HL-60 (cell line): ENCODE measurements at regions not wholly inside any gene's neighbourhood (a gene's known extent, or its start where the extent isn't known, plus 50 kb on each side); places are given as distances from the start of the nearest gene placed in this dataset.

Experiments used
- GABPA ChIP-seq: IDR thresholded peaks from 2 replicates; pipeline ENCODE4 v1.6.1; 2012; ENCODE audit warnings: low read depth
- POLR2AphosphoS5 ChIP-seq: IDR thresholded peaks from 2 replicates; pipeline ENCODE4 v1.6.1; 2012; ENCODE audit warnings: low read depth
- SPI1 ChIP-seq: IDR thresholded peaks from 2 replicates; pipeline ENCODE4 v1.6.1; 2012; ENCODE audit warnings: low read depth, mild to moderate bottlenecking, borderline replicate concordance
- TF ChIP-seq, protein P1 (sequence below): IDR thresholded peaks from one replicate; pipeline ENCODE4 v1.5.1; 2011; ENCODE audit warnings: low read length, control low read depth, inconsistent platforms; ENCODE audit not compliant: insufficient read depth
- TF ChIP-seq, protein P2 (sequence below): IDR thresholded peaks from 2 replicates; pipeline ENCODE4 v1.6.1; 2012; ENCODE audit warnings: low read depth; ENCODE audit not compliant: insufficient replicate concordance

DNA sequence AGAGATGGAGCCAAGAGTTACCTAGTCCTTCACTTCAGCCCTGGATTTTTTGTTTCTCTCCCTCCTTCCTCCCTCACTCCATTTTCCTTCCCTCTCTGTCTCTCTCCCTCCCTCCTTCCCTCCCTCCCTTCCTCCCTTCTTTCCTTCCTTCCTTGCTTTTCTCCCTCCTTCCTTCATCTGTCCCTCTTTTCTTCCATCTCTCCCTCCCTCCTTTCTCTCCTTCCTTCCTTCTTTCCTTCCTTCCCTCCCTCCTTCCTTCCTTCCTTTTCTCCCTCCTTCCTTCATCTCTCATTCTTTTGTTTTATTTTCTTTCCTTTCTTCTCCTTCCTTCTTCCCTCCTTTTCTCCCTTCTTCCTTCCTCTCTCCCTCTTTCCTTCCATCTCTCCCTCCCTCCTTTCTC is 283.5 kb downstream of the MAF start:
- TF ChIP-seq, protein P1, sequence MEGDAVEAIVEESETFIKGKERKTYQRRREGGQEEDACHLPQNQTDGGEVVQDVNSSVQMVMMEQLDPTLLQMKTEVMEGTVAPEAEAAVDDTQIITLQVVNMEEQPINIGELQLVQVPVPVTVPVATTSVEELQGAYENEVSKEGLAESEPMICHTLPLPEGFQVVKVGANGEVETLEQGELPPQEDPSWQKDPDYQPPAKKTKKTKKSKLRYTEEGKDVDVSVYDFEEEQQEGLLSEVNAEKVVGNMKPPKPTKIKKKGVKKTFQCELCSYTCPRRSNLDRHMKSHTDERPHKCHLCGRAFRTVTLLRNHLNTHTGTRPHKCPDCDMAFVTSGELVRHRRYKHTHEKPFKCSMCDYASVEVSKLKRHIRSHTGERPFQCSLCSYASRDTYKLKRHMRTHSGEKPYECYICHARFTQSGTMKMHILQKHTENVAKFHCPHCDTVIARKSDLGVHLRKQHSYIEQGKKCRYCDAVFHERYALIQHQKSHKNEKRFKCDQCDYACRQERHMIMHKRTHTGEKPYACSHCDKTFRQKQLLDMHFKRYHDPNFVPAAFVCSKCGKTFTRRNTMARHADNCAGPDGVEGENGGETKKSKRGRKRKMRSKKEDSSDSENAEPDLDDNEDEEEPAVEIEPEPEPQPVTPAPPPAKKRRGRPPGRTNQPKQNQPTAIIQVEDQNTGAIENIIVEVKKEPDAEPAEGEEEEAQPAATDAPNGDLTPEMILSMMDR = no peak
- TF ChIP-seq POLR2AphosphoS5 = no peak
- TF ChIP-seq GABPA = no peak
- TF ChIP-seq, protein P2, sequence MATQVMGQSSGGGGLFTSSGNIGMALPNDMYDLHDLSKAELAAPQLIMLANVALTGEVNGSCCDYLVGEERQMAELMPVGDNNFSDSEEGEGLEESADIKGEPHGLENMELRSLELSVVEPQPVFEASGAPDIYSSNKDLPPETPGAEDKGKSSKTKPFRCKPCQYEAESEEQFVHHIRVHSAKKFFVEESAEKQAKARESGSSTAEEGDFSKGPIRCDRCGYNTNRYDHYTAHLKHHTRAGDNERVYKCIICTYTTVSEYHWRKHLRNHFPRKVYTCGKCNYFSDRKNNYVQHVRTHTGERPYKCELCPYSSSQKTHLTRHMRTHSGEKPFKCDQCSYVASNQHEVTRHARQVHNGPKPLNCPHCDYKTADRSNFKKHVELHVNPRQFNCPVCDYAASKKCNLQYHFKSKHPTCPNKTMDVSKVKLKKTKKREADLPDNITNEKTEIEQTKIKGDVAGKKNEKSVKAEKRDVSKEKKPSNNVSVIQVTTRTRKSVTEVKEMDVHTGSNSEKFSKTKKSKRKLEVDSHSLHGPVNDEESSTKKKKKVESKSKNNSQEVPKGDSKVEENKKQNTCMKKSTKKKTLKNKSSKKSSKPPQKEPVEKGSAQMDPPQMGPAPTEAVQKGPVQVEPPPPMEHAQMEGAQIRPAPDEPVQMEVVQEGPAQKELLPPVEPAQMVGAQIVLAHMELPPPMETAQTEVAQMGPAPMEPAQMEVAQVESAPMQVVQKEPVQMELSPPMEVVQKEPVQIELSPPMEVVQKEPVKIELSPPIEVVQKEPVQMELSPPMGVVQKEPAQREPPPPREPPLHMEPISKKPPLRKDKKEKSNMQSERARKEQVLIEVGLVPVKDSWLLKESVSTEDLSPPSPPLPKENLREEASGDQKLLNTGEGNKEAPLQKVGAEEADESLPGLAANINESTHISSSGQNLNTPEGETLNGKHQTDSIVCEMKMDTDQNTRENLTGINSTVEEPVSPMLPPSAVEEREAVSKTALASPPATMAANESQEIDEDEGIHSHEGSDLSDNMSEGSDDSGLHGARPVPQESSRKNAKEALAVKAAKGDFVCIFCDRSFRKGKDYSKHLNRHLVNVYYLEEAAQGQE = no peak
- TF ChIP-seq SPI1 = no peak
